Gastrocnemius medialis (tissue), 4 donors: ENCODE measurements at regions not wholly inside any gene's neighbourhood (a gene's known extent, or its start where the extent isn't known, plus 50 kb on each side); places are given as distances from the start of the nearest gene placed in this dataset.

Experiments
- CTCF ChIP-seq, 5 experiments: fragments of 450-650 bp in 3 of 5; fragments of 200-600 bp in 2 of 5; sonication (generic) in 2 of 5; IDR thresholded peaks in 4 of 5; conservative IDR thresholded peaks in 1 of 5; 1 replicate in 4 of 5; 2 replicates in 1 of 5; pipeline ENCODE4 v1.5.1; 2016 to 2019; ENCODE audit warnings: antibody characterized with exemption in 5 of 5, mild to moderate bottlenecking in 3 of 5, moderate library complexity in 3 of 5
- POLR2A ChIP-seq, 2 donors: fragments of 450-650 bp; IDR thresholded peaks; one replicate each; pipeline ENCODE4 v1.6.1; 2017; ENCODE audit warnings: antibody characterized with exemption in 2 of 2, mild to moderate bottlenecking in 2 of 2, moderate library complexity in 2 of 2

- no peak for TF ChIP-seq POLR2A (IDR thresholded peaks at IDR 0.05)
- no peak for TF ChIP-seq CTCF (IDR thresholded peaks at IDR 0.05 in 4 of 5, conservative IDR thresholded peaks at IDR 0.05 in 1 of 5)
Observed at GRCh38 chr9:113787871-113788270, 88.2 kb upstream of the ZNF618 start.
